ENCODE measurements at regions not wholly inside any gene's neighbourhood (a gene's known extent, or its start where the extent isn't known, plus 50 kb on each side); places are given as distances from the start of the nearest gene placed in this dataset.

GRCh38 chr2:2868085-2868484 lies 509.5 kb downstream of the EIPR1 start:
- no peak for TF ChIP-seq SP1 (IDR thresholded peaks at IDR 0.05)
- no peak for TF ChIP-seq CTCF (IDR thresholded peaks at IDR 0.05; ENCODE audit: low read depth, low read length, missing input control)
- TF ChIP-seq RAD21 (IDR thresholded peaks at IDR 0.05) = no peak
- TF ChIP-seq MAX (IDR thresholded peaks at IDR 0.05) = no peak
- no peak for TF ChIP-seq EGR1 (IDR thresholded peaks at IDR 0.05; ENCODE audit: low read depth in 2 of 2)
- TF ChIP-seq JUND (IDR thresholded peaks at IDR 0.05) = no peak
- TF ChIP-seq TAF1 (conservative IDR thresholded peaks at IDR 0.05) = no peak

All from liver (tissue), 3 donors.